ENCODE measurements at regions not wholly inside any gene's neighbourhood (a gene's known extent, or its start where the extent isn't known, plus 50 kb on each side); places are given as distances from the start of the nearest gene placed in this dataset.

DNA sequence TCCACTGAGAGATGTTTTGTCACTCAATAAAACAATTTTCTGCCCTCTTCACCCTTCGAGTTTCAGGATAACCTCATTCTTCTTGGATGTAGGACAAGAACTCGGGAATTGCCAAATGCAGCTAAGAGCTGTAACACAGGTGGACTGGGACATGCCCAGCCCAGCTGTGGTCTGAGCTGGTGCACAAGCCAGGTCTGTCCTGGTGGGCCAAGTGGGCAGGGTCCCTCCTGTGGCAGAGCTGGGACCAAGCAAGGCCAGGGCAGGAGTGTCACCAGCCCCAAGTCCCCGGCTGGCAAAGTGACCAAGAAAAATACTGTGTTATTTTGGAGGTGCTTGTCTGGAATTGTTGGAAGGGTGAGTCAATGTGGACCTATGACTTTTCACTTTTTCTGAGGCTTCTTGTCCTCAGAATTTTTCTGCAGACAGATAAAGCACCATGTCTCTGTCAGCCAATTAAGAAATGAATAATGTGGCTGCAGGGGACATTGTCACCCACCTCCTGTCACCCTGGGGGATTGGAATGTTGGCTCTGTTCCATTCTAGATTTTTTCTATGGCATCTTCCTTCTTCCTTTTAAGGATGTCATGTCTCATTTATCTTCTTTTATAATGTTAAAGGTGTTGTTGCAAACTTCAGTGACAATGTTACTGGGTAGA lies 645.2 kb upstream of the EPHA6 start:
- no peak for DNase-seq (ENCODE audit: low spot score)

DNA sequence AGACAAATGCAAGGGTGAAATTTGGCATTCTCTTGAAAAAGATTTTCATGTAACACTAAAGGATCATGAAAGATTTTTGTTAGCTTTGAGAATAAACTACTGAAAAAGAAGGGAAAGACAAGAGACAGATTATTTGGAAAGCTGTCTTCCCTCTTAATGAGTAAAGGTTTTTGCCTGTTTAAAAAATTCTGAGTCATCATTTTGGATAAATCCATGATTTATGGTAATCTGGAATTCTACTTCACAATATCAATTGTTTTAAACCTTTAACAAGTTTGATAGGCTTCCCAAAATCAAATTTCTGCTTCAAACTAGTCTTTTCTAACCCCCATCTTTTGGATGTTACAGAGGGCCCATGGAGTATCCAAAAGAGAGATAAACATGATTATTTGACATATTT lies 641.5 kb upstream of the EPHA6 start:
- DNase-seq (ENCODE audit: low spot score), result no peak

- DNase-seq (ENCODE audit: low spot score), result no peak
Observed at GRCh38 chr3:96175500-96175899, 638.9 kb upstream of the EPHA6 start.

DNA sequence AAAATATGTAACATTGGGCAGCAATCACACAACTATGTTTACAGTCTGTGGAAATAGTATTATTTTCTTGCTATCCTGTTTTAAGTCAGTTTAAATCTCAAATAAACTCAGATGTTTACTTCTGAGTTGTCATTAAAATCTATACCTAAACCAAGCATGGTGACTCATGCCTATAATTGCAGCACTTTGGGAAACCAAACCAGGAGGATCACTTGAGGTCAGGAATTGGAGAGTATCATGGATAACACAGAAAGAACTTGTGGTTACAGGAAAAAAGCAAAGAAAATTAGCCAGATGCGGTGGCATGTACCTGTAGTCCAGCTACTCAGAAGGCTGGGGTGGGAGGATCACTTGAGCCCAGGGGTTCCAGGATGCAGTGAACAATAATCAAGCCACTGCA lies 631.6 kb upstream of the EPHA6 start:
- DNase-seq (ENCODE audit: low spot score), result no peak

DNA sequence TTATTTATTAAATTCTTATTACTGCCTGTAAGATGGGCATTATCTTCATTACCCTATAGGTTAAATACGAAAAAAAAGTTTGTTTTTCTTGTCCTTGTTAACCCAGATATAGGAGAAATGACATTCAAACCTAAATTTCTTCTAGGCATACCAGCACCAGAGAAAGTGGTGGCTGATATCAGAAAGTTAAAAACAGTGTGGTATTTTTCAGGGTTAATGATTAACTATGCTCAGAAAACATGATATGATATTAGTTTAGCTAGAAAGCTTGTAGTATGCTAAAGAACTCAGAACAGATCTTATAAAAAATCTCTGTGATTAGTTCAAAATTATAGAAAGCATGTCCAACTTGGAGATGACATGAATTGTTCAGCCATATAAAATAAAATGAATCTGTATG lies 630.5 kb upstream of the EPHA6 start:
- DNase-seq (ENCODE audit: low spot score), result no peak

DNA sequence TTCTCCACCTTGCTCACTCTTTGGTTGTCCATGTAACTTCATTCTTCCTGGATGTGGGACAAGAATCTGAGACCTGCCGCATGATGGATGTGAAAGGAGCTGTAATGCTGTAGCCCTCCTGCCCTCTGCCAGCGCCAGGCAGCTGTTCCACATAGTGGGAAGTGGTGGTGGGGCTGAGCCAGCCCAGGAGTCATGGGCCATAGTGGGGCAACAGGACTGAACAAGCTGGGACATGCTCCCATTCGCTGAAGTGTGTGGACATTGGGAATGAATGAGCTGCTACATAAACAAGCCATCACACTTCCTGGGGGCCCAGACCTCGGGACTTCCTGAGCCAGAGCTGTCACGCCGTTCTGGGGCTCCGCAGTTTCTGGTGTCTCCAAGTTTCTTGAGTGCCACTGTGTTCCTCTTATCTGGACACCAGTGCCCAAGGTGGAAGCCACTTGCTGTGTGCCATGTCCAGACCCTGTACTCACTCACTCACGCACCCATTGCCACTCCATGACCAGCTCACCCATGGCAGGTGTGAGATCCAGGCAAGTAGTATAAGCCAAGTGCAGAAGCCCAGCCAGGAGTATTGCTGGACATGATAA lies 624.3 kb upstream of the EPHA6 start:
- DNase-seq (ENCODE audit: low spot score), result no peak

GRCh38 chr3:96192966-96193550 lies 621.3 kb upstream of the EPHA6 start:
- no peak for DNase-seq (ENCODE audit: low spot score)

GRCh38 chr3:96200897-96201296 lies 613.5 kb upstream of the EPHA6 start:
- no peak for DNase-seq (ENCODE audit: low spot score)

GRCh38 chr3:96201463-96201862 lies 612.9 kb upstream of the EPHA6 start:
- DNase-seq (ENCODE audit: low spot score), result no peak

GRCh38 chr3:96202181-96202580 lies 612.2 kb upstream of the EPHA6 start:
- DNase-seq (ENCODE audit: low spot score), result no peak

DNA sequence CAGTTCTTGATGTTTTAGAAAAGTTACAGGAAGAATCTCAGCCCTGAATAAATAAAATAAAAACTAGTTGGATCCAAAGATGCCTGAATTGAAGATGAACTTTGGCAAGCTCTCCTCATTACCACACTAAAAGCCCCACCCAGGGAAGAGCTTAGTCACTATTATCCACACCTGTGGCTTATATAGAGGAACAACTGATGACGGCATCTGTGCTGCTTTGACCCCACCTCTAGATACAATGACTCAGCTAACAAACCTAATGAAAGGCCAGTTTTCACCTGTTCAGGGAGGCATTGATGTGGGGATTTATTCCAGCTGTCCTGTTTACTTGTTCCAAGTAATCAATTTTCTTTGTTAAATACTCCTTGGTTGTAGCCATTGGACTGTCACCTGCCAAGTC lies 604.7 kb upstream of the EPHA6 start:
- DNase-seq (ENCODE audit: low spot score), result no peak

- peak; percentile 7 for DNase-seq (ENCODE audit: low spot score)
Observed at GRCh38 chr3:96213393-96213792, 601.0 kb upstream of the EPHA6 start.

GRCh38 chr3:96214941-96215340 lies 599.5 kb upstream of the EPHA6 start:
- DNase-seq (ENCODE audit: low spot score), result no peak

DNA sequence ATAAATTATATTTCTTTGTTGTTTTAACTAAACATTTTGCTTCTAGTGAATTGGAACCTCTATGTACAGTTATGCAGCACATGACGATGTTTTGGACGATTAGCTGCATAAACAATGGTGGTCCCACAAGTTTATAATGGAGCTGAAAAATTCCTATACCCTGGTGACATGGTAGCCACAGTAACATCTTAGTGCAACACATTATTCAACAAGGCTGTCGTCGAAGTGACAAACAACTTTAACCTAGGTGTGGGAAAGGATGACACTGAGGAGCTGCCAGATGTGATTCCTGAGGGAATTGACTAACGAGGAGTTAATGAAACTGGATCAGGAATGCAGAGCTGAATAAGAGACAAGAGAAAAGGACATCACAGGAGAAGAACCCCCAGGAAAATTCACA lies 588.9 kb upstream of the EPHA6 start:
- no peak for DNase-seq (ENCODE audit: low spot score)

DNA sequence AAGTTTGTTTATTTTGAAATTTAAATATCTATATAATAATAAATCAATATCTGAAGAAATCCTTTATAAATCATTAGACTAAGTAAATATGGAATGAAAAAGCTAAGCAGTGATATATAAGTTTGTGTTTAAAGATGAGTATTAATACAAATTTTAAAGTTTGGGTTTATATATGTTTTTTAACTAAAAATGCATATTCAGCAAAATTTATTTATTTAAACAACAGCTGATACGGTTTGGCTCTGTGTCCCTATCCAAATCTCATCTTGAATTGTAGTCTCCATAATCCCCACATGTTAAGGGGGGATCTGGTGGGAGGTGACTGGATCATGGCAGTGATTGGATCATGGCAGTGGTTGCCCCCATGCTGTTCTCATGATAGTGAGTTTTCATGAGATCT lies 580.7 kb upstream of the EPHA6 start:
- no peak for DNase-seq (ENCODE audit: low spot score)

- DNase-seq (ENCODE audit: low spot score), result no peak
Observed at GRCh38 chr3:96236522-96236921, 577.9 kb upstream of the EPHA6 start.

DNA sequence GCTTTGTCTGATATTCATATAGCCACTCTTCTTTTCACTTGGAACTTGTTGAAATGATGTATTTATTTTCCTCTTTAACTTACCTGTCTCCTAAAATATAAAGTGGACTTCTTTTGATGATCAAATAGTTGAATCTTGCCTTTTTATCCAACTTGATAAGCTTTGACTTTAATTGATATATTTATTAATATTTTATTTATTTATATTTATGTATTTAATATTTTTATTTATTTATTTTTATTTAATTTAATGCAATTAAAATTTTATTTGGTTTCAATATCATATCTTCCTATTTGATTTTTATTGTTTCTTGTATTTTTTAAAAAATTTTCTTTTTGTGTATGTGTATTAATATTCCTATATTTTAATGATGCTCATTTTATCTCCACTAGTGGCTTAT lies 555.1 kb upstream of the EPHA6 start:
- DNase-seq (ENCODE audit: low spot score), result no peak

DNA sequence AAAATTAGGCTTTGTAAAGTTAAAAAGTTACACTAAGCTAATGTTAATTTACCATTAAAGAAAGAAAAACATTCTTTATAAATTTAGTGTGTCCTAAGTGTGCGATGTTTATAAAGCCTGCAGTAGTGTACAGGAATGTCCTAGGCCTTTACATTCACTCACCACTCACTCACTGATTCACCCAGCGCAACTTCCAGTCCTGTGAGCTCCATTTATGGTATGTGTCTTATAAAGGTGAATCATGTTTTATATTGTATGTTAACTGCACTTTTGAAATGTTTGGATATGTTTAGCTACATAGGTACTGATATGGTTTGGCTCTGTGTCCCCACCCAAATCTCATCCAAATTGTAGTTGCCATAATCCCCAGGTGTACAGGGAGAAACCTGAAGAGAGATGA lies 549.7 kb upstream of the EPHA6 start:
- no peak for DNase-seq (ENCODE audit: low spot score)

DNA sequence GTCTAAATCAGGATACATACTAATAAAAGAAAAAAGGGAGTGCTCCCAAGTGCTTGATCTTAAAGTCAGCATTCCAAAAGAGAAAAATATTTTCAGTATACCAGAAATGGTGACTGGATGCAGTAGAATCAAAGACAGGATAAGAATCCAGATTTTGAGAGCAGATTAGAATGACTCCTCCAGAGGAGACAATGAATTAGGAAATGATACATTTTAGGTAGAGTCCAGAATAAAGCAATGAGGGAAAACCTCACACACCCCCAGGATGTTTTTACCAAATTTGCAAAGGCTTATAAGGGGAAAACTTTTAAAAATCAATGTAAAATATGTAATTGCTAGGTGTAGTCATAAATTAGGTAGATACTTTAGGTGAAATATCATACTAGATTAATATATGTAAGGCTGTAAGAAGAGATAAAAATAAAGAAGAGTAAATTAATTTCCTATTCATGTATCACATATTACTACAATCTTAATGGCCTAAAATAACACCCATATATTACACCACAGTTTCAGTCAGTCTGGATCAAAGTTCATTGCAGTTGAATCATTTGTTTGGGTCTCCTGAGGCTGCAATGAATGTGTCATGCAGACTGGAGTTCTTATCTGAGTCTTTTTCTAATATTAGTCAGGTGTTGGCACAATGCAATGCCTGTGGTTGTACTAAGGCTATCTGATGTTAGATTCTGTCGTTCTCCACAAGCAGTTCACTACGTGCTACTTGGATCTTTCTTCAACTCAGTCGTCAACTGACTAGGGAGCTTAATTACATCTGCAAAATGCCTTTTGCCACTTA lies 547.8 kb upstream of the EPHA6 start:
- no peak for DNase-seq (ENCODE audit: low spot score)

- DNase-seq (ENCODE audit: low spot score), result no peak
Observed at GRCh38 chr3:96267577-96267976, 546.8 kb upstream of the EPHA6 start.

DNA sequence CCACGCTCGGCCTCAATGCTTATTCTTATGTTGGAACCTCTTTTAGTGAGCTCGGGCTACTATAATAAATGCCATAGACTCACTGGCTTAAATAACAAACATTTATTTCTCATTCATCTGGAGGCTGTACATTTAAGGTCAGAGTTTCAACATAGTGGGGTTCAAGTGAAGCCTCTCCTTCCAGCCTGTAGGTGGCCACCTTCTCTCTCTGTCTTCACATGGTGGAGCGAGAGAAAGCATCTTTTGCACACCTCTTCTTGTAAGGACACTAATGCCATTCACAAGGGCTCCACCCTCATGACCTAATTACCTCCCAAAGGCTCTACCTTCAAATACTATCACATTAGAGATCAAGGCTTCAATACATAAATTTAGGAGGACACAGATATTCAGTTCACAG lies 520.3 kb upstream of the EPHA6 start:
- DNase-seq (ENCODE audit: low spot score), result no peak

DNA sequence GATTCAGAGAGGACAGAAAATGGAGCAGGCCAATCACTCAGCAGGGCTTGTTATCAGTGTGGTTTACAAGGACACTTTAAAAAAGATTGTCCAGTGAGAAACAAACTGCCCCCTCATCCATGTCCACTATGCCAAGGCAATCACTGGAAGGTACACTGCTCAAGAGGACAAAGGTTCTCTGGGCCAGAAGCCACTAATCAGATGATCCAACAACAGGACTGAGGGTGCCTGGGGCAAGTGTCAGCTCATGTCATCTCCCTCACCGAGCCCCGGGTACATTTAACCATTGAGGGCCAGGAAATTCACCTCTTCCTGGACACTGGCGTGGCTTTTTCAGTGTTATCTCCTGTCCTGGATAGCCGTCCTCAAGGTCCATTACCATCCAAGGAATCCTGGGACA lies 513.7 kb upstream of the EPHA6 start:
- DNase-seq (ENCODE audit: low spot score), result no peak

DNA sequence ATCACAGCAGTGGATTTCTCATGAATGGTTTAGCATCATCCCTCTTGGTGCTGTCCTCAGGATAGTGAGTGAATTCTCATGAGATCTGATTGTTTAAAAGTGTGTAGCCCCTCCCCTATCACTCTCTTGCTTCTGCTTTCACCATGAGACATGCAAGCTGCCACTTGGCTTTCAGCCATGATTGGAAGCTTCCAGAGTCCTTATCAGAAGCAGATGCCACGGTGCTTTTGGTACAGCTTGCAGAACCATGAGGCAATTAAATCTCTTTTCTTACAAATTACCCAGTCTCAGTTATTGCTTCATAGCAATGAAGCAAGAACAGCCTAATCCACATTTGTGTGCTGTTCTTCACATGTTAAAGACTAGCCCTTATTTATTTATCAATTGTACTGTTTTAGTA lies 495.2 kb upstream of the EPHA6 start:
- DNase-seq (ENCODE audit: low spot score), result no peak

Data from NAMALWA (cell line).